GM12873 (cell line): ENCODE measurements at regions not wholly inside any gene's neighbourhood (a gene's known extent, or its start where the extent isn't known, plus 50 kb on each side); places are given as distances from the start of the nearest gene placed in this dataset.

Experiments used
- TF ChIP-seq, protein P1 (sequence below): IDR thresholded peaks from 2 replicates; pipeline ENCODE4 v1.5.1; 2012; ENCODE audit warnings: low read depth, mild to moderate bottlenecking, moderate library complexity, low read length, control low read depth; ENCODE audit not compliant: insufficient read depth; ENCODE audit errors: missing control alignments

DNA sequence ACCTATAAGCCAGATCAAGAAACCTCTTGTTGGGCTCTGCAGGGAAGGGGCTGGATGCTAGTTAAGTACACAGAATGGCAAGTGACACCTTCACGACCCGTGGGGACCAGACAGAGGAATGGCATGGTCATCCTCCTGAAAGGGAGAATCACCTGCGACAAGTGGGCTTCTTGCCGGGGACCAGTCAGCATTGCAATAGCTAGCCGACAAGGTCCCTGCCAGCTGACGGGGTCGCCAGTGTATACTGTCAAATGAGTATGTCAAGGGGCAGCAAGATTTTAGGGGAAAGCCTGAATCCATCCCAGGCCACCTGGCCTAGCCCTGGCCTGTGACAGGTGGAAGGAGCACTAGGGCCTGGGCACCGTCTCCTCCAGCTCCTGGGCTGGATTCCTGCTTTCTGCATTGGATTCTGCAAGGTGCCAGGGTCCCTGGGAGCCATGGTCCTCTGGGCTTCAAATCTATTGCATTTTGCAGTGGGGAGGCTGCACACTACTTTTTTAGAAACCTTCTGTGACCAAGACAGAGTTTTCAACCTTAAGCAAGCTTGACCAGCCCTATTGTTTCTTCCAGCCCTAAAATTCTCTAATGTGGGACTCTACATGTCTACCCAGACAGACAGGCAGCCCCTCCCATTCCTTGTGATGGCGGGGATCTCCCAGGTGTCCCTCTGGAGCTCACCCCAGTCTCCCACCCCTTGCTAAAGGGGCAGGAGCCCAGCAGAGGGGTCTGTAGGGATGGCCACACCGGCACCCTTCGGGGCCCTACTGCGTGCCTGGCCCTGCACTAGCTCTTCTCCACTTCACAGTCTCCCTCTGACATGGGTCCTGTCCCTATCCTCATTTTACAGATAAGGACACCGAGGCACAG lies 178.5 kb downstream of the GLI2 start:
- TF ChIP-seq, protein P1, sequence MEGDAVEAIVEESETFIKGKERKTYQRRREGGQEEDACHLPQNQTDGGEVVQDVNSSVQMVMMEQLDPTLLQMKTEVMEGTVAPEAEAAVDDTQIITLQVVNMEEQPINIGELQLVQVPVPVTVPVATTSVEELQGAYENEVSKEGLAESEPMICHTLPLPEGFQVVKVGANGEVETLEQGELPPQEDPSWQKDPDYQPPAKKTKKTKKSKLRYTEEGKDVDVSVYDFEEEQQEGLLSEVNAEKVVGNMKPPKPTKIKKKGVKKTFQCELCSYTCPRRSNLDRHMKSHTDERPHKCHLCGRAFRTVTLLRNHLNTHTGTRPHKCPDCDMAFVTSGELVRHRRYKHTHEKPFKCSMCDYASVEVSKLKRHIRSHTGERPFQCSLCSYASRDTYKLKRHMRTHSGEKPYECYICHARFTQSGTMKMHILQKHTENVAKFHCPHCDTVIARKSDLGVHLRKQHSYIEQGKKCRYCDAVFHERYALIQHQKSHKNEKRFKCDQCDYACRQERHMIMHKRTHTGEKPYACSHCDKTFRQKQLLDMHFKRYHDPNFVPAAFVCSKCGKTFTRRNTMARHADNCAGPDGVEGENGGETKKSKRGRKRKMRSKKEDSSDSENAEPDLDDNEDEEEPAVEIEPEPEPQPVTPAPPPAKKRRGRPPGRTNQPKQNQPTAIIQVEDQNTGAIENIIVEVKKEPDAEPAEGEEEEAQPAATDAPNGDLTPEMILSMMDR = no peak

DNA sequence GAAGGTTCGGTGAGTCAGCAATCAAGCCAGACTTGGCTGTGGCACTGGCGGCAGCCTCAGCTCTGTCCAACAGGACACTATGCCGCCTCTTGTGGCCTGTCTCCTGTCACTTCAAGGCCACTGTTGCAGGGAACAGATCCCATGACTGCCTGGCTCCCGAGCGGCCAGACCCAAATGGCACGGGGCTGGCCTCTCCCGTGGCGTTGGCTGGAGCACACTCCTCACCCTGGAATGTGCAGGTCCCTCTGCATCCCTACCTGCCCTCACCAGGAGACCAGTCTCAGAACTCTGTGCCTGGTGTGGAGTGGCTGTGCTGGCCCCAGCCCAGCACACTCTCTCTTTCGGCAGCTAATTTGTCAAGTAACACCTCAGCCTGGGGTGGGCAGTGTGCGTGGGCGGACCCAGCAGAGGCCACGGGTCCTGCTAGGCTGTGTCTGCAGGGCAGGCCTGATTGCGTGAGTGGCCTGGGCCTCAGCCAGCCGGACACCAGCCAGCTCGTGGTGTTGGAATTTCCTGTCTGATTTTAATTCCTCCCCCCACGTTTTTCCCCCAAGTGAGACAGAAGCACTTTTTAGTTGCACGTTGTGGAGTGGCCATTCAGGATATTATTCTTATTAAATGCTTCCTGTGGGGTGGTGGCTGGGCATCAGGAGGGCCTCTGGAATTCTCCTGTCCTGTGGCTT lies 179.3 kb downstream of the GLI2 start:
- TF ChIP-seq, protein P1 = no peak

DNA sequence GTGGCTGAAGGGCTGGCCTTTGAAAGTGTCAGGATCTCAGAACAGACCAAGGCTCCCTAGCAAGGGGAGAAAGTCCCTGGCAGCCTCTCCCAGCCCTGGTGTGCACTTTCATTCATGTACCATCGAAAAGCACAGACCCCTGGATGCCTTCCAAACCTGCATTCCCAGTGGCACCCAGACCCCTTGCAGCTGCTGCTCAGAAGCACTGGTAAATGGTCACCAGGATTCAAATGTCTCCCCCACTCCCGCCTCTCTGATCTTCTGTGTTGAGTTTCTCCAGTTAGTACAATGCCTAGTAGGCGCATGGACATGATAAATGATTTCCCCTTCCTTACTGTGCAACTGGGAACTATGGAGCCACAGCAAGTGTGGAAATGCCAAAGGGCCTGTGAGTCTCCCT lies 180.0 kb downstream of the GLI2 start:
- TF ChIP-seq, protein P1 = no peak

DNA sequence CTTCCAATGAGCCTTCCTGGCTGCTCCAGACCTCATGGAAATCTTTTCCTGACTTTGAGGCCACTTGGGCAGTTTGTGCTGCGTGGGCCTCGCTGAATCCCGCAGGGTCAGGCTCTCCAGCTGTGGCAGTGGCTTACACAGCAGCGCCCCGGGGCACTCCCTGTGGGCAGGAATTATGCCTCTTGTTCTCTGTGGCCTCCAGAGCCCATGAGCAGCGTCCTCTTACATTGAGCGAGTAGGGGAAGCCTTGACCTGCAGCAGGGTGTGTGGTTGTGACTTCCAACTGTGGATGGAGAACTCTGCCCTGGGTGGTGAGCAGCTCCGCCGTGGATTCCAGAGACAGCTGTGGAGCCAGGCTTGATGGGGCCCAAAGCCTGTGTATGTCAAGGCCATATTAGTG lies 180.8 kb downstream of the GLI2 start:
- TF ChIP-seq, protein P1 = no peak

DNA sequence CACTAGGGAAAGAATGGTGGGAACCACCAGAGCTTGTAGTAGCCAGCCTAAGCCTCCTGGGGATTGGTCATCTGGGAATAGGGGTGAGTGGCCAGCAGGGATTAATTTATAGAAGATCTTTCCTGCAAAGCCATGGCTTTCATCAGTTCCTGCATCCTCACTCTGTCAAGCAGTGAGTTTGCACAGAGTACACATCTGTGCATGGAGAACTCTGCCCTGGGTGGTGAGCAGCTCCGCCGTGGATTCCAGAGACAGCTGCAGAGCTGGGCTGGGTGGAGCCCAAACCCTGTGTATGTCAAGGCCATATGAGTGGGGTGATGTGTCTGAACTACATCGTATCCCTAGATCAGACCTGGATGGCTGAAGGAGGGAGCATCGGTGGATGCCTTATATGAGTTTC lies 182.2 kb downstream of the GLI2 start:
- TF ChIP-seq, protein P1 = no peak

DNA sequence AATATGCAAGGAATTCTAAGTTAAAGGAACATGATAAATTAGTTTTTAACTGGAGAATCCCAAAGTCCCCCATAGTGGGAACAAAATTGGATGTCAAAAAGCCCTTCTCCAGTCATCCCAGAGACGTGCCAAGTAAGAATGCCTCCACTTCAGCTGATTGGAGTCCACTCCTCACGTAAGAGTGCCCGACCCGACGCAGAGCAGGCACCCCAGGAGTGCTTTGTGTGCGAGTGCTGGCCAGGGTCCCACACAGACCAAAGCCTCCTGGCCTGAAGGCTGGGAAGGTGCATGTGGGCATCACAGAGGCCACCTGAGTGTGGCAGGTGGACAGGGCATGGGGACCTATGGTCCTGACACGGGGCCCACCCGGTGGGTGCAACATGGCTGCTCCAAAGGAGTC lies 183.5 kb downstream of the GLI2 start:
- TF ChIP-seq, protein P1 = no peak

DNA sequence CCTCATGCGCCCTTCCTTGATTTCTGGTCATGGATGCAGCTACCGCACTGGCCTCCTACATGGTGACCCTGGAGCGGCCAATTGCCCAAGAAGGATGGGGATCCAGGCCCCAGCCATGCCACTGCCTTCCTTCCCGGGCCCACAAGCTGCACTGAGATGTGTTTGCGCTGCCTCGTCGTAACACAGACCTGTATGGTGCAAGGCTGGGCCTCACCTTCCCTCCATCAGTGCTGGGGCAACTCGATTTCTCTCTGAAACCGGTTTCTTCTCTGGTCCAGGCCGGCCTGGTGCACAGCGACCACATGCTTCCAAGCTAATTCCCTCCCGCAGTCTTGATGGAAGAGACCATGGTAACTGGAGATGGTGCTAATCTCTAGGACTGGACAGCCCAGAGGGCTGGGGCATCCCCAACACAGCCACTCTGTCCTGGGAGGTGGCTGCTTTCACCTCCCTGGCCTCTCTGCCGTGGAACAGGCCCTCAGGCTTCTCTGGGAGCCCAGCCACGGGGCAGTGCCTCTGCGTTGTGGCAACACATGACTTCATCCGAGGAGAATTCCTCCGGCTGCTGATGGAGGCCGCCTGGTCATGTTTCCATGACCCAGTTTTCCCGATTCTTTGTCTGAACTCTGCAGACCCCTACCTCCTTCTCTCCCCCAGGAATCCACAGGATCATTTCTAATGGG lies 184.2 kb downstream of the GLI2 start:
- TF ChIP-seq, protein P1 = no peak
